ENCODE measurements at regions not wholly inside any gene's neighbourhood (a gene's known extent, or its start where the extent isn't known, plus 50 kb on each side); places are given as distances from the start of the nearest gene placed in this dataset.

GRCh38 chr6:21317642-21318041, 275.9 kb upstream of the SOX4 start:
- H3K4me3 ChIP-seq, result no peak overlapping the region
- no peak for DNase-seq
- WGBS, 4 donors, result 69 to 73% (median 69%) methylated on average over 12 of the region's 12 CpGs
- TF ChIP-seq POLR2A (IDR thresholded peaks at IDR 0.05), result no peak
- no peaks in the 10 kb centered on the region for H3K4me1 ChIP-seq (replicated peaks in 1 of 2)
- no peaks in the 10 kb centered on the region for H3K9me3 ChIP-seq (replicated peaks in 1 of 3)
- H3K27ac ChIP-seq, result no peak overlapping the region
- H3K36me3 ChIP-seq (replicated peaks in 1 of 2), result no peaks in the 10 kb centered on the region
- no peaks in the 10 kb centered on the region for H3K27me3 ChIP-seq
- intact Hi-C loops (cut with DNase I), result no loop called here

GRCh38 chr6:21321076-21321475, 272.5 kb upstream of the SOX4 start:
- WGBS, 4 donors, result 77 to 79% (median 77%) methylated on average over 6 of the region's 6 CpGs
- Histone ChIP-seq H3K27me3 (no peaks in the 10 kb centered on the region), H3K9me3 (replicated peaks in 1 of 3) (no peaks in the 10 kb centered on the region), H3K27ac (no peak overlapping the region), H3K4me1 (replicated peaks in 1 of 2) (no peaks in the 10 kb centered on the region), H3K36me3 (replicated peaks in 1 of 2) (no peaks in the 10 kb centered on the region), H3K4me3 (no peak overlapping the region)
- intact Hi-C loops (cut with DNase I), result no loop called here
- no peak for DNase-seq
- no peak for TF ChIP-seq CTCF (IDR thresholded peaks at IDR 0.05)
- TF ChIP-seq POLR2A (IDR thresholded peaks at IDR 0.05), result no peak

DNA sequence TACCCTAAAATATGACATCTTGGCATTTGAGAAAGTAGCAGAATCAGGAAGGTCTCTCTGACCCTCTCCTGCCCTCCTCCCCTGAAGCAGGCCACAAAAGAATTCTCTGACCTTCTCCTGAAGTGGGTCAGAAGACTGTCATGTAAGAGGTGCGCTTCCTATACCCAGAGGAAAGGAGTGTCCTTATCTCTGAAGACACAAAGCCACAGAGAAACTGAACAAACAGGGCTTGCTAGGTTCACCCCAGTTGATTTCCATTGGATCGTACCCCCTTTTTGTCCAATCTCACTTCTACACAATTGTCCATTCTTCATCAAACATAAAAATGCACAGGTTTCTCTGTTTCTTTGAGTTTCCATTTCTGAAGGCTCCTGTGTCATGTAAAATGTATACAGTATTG, 272.0 kb upstream of the SOX4 start:
- no peak overlapping the region for H3K27ac ChIP-seq
- no peak for DNase-seq
- no peaks in the 10 kb centered on the region for H3K9me3 ChIP-seq (replicated peaks in 1 of 3)
- no peaks in the 10 kb centered on the region for H3K36me3 ChIP-seq (replicated peaks in 1 of 2)
- intact Hi-C loops (cut with DNase I), result no loop called here
- no peaks in the 10 kb centered on the region for H3K27me3 ChIP-seq
- H3K4me1 ChIP-seq (replicated peaks in 1 of 2), result no peaks in the 10 kb centered on the region
- TF ChIP-seq CTCF (IDR thresholded peaks at IDR 0.05) (no peak), POLR2A (IDR thresholded peaks at IDR 0.05) (no peak)
- no peak overlapping the region for H3K4me3 ChIP-seq
- 85 to 96% (median 89%) methylated on average over 2 of the region's 2 CpGs for WGBS, 4 donors

DNA sequence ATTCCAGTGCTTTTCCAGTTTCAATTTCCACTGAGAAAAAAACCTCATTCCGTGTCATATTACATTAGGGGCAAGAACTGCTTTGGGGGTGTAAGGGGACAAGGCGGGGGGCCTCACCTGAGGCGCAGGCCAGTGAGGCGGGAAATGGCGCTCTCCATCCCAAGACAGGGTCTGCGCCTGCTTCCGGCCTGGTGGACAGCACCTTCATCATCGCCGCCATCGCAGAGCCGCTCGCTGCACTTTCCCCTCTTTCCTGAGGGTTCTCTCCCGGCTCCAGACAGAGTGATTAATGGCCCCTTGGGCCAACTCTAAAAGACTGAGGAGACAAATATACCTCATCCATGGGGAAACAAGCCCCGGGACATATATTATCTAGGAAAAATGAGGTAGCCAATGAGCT, 270.0 kb upstream of the SOX4 start:
- WGBS, 4 donors, result 52 to 83% (median 69%) methylated on average over 14 of the region's 14 CpGs
- intact Hi-C loops (cut with DNase I), result no loop called here
- no peak for TF ChIP-seq POLR2A (IDR thresholded peaks at IDR 0.05)
- H3K9me3 ChIP-seq (replicated peaks in 1 of 3), result no peaks in the 10 kb centered on the region
- H3K27me3 ChIP-seq, result no peaks in the 10 kb centered on the region
- H3K4me3 ChIP-seq, result no peak overlapping the region
- H3K4me1 ChIP-seq (replicated peaks in 1 of 2), result no peaks in the 10 kb centered on the region
- DNase-seq, result no peak
- H3K36me3 ChIP-seq (replicated peaks in 1 of 2), result no peaks in the 10 kb centered on the region
- H3K27ac ChIP-seq, result no peak overlapping the region

DNA sequence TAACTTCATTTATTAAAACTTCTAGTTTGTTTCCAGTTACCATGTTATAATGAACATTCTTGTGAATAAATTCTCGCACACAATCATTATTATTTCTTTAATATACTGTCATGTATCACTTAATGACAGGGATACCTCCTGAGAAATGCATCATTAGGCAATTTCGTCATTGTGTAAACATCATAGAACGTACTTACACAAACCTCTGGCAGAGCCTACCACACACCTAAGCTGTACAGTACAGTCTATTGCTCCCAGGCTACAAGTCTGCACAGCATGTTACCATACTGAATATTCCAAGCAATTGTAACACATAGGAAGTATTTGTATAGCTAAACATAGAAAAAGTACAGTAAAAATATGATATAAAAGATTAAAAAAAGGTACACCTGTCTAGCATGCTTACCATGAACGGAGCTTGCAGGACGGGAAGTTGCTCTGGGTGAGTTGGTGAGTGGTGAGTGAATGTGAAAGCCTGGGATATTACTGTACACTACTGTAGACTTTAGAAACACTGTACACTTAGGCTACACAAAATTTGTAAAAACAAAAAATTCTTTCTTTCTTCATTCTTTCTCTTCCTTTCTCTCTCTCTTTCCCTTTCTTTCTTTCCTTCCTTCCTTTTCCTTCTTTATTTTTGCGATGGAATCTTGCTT, 268.2 kb upstream of the SOX4 start:
- H3K9me3 ChIP-seq (replicated peaks in 1 of 3), result no peaks in the 10 kb centered on the region
- no peak overlapping the region for H3K27ac ChIP-seq

More for the DNA sequence above, 268.2 kb upstream of the SOX4 start:
- no peak for DNase-seq
- H3K27me3 ChIP-seq, result no peaks in the 10 kb centered on the region
- H3K4me1 ChIP-seq (replicated peaks in 1 of 2), result no peaks in the 10 kb centered on the region
- 78 to 83% (median 82%) methylated on average over 6 of the region's 6 CpGs for WGBS, 4 donors
- intact Hi-C loops (cut with DNase I), result no loop called here
- no peaks in the 10 kb centered on the region for H3K36me3 ChIP-seq (replicated peaks in 1 of 2)
- TF ChIP-seq CTCF (IDR thresholded peaks at IDR 0.05) (no peak), POLR2A (IDR thresholded peaks at IDR 0.05) (no peak)
- no peak overlapping the region for H3K4me3 ChIP-seq

Data from adrenal gland (tissue), 9 donors.